NCI-H446 treated with DMSO at 0.1 percent for 48 hours (cell line): ENCODE measurements at regions not wholly inside any gene's neighbourhood (a gene's known extent, or its start where the extent isn't known, plus 50 kb on each side); places are given as distances from the start of the nearest gene placed in this dataset.
A peak's percentile ranks its signal among the peaks of the same experiment; 100 is the strongest.
"Not testable (repeated sequence)": the region's sequence is repeated elsewhere in the genome, so short reads cannot be mapped to it uniquely, and the experiment has no call there.

Source experiments
- DNase-seq: peaks from one replicate; lab custom pipeline; 2025; lab: John Stamatoyannopoulos, UW

- DNase-seq = peak; percentile 70
These were observed 549.1 kb downstream of the MN1 start for GRCh38 chr22:27252282-27253049.

GRCh38 chr22:27253108-27253902, 548.3 kb downstream of the MN1 start:
- no peak for DNase-seq

GRCh38 chr22:27254063-27254462, 547.5 kb downstream of the MN1 start:
- DNase-seq = not testable (repeated sequence)

DNA sequence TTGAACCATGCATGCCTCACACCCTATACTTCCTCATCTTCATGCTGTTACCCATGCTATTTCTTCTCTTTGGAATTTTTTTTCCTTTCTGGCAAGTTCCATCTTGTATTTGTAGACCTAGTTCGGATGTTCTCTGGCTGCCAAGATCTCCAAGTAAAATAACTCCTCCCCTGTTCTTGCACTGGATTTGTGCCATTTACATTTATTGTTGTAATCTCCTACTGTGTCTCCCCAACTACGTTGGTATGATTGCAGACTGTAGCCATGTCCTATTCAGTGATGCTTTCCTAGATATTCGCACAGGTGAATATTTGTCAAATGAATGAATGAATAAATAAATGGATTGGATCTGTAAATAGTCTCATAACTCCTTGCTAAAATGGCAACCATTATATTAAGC, 546.0 kb downstream of the MN1 start:
- DNase-seq = peak; percentile 2

GRCh38 chr22:27257987-27258386, 543.6 kb downstream of the MN1 start:
- DNase-seq = no peak

DNA sequence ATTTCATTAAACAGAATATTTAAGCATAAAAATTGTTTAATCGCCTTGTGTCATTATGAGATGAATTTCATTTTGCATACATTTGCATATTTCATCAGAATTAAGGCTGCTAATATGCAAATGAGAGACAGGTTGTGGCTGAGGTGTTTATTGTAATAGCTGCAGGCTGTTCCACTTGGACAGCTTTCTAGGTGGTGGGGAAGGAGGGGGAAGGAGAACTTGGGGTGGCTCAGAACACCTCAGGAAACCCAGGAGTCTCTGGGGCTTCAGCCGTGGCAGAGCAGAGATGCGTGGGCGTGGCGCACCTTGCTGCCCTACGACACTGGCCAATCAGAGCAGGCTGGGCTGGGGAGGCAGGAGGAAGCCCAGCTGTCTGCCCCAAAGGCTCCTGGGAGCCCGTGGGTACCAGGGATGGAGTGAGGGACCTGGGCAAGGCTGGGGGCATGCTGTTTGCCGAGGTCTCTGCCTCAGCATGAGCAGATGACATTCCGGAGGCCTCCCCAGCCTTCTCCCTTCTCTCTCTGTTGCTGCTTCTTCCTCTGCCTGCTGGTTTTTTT, 542.9 kb downstream of the MN1 start:
- DNase-seq = no peak

- DNase-seq = no peak
These were observed 542.1 kb downstream of the MN1 start for GRCh38 chr22:27259433-27259832.

GRCh38 chr22:27260087-27260698, 541.4 kb downstream of the MN1 start:
- DNase-seq = peak; percentile 83

DNA sequence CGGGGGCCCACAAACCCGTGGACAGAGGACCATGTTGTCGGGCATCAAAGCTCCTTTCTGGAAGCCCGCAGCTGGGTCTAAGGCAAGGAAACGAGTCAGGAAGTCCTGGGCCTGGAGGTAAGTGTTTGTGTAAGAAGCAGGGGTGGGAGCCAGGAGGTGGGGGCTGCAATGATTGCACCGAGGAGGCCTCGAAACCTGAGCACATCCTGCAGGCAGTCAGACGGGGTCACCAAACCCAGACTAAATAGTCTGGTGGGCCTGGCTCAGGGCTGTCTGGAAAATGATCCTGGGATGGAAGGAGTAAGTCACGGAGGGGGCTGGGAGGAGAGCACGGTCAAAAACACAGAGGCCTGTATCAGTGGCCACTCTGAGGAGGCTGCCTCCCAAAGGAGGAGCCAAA, 539.2 kb downstream of the MN1 start:
- DNase-seq = no peak

DNA sequence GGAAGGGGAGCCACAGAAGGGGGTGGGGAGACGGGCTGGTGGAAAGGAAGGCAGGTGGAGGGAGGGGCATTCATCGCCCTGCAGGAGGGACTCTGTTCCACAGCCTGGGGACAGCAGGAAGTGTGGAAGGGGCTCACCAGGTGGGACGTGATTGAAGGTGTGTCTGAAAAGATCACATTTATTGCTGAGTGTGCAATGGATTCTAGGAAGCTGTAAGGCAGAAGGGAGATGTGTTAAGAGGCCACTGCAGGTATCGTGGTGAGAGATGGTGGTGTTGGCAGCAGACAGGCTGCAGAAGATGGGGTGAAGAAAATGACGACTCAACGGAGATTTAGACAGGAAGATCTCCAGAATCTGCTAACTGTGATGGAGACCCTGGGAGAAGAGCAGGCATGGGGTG, 537.4 kb downstream of the MN1 start:
- DNase-seq = no peak

- DNase-seq = no peak
These were observed 534.4 kb downstream of the MN1 start for GRCh38 chr22:27267145-27267544.

DNA sequence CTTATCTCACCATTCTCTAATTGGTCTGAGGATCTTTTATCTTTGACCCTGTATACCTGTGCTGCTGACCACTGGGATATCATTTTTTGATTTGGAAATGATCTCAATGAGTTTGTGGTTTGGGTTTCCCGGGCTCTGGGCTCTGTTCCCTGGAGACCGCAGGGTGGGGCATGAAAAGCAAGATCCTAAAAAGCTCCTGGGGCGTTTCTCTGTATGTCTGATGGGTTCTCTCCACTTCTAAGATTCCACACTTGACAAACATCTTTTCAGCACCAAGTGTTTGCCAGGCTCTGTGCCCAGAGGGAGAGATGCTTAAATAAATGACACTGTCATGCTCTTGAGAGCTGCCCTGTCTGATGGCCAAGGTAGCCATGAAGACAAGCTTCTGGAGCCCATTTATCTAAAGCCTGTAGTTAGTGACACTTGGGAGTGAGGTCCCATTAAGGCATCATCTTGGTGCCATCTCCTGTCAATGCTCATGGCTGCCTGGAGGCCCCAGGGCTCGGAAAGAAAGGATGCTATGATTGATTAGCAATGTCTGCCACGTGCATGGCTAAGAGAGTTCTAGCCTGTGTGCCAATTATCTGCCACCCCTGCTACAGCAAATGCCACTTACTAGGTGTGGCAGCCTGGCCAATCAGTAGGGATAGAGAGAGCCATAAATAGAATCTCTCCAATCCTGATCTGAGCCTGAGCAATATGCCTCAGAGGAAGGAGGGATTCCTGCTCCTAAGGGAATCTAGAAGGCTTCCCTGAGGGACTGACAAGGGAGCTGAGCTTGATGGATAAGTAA, 531.6 kb downstream of the MN1 start:
- peak; percentile 8 for DNase-seq

- no peak for DNase-seq
These were observed 530.6 kb downstream of the MN1 start for GRCh38 chr22:27270818-27271510.

DNA sequence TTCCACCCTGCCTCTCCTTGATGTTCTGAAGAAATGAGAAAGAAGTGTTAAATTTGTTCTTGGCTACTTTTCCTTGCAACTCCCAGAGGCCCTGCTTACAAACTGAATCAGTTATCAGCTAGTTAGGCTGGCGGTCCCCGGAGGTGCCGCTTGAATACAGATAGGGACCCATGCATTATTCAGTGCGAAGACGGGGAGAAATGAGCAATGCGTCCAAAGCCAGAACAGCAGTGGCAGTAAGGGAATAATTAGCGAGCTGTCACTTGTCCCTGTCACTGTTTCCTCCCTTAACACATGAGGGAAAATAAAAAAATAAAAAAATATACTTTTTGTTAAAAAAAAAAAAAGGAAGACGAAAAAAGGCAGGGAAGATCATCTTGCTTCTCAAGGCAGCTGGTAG, 528.1 kb downstream of the MN1 start:
- no peak for DNase-seq

GRCh38 chr22:27273853-27274252, 527.7 kb downstream of the MN1 start:
- DNase-seq = no peak

DNA sequence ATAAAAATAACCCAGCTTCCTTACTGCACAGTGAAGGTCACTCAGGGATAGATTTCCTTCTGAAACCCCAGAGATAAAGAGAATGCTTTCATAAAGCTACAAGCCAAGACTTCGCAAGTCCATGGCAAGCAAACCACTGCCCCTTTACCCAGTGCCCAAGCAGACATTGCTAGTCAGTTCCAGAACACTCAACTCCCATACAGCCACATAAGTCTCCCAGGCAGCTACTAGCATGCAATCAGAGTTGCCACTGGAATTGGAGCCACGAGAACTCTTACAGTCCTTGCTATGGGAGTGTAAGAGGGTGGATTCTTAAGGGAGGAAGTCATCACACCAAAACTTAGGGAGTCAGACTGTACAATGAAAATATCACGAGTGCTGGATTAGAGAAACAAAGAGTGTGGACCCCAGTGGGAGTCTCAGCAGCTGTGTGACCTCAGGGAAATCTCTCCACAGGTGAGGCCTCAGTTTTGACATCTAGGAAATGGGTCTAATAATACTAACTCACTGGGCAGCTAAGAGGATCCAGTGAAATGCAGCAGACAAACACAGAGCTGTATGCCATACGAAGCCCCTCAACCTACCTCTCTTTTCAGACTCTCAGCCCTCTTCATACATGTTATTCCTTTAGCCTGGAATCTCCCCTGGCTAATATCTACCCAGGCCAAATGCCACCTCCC, 526.6 kb downstream of the MN1 start:
- no peak for DNase-seq

DNA sequence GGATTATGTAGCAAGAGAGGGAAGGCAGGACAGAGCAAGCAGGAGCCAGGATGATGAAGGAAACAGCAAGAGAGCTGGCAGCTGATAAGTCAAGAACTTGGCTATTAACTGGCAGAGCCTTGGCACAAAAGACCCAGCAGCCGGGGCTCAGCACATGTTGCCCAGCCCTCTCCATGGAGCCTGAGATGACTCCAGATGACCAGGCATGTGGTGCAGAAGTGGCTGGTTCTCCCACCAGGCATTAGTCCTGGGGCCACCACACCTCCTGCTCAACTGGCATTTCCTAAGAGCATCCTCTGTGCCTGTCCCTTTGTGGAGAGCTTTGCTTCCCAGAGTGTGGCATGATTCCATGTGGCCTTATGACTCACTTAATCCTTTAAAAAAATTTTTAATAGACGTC, 522.6 kb downstream of the MN1 start:
- peak; percentile 98 for DNase-seq

GRCh38 chr22:27283240-27283639, 518.3 kb downstream of the MN1 start:
- no peak for DNase-seq

GRCh38 chr22:27283714-27284113, 517.8 kb downstream of the MN1 start:
- no peak for DNase-seq

- no peak for DNase-seq
These were observed 517.2 kb downstream of the MN1 start for GRCh38 chr22:27284324-27284723.

- DNase-seq = no peak
These were observed 514.8 kb downstream of the MN1 start for GRCh38 chr22:27286711-27287110.
